Omental fat pad (tissue), 3 donors: ENCODE measurements at regions not wholly inside any gene's neighbourhood (a gene's known extent, or its start where the extent isn't known, plus 50 kb on each side); places are given as distances from the start of the nearest gene placed in this dataset.

Source experiments
- ATAC-seq: fragments of 150-250 bp; one replicate; pipeline ENCODE4 v1.9.1; 2016; ENCODE audit warnings: mild to moderate bottlenecking, moderate library complexity; ENCODE audit not compliant: low FRiP score
- DNase-seq: peaks from one replicate; pipeline ENCODE4 v3.0.0-alpha.2; 2019; ENCODE audit warnings: low spot score
- CTCF ChIP-seq, 3 donors: fragments of 450-650 bp; IDR thresholded peaks; one replicate each; pipeline ENCODE4 v1.5.1; 2016 to 2017; ENCODE audit warnings: antibody characterized with exemption in 3 of 3, mild to moderate bottlenecking in 3 of 3, moderate library complexity in 2 of 3

GRCh38 chr20:57787151-57787989 is 77.6 kb upstream of the PMEPA1 start:
- TF ChIP-seq CTCF (IDR thresholded peaks at IDR 0.05), result no peak
- ATAC-seq (no peak), DNase-seq (no peak)

GRCh38 chr20:57786304-57786932 is 76.6 kb upstream of the PMEPA1 start:
- DNase-seq (no peak), ATAC-seq (no peak)
- TF ChIP-seq CTCF (IDR thresholded peaks at IDR 0.05), result no peak

GRCh38 chr20:57785720-57786119 is 75.9 kb upstream of the PMEPA1 start:
- DNase-seq (no peak), ATAC-seq (no peak)
- no peak for TF ChIP-seq CTCF (IDR thresholded peaks at IDR 0.05)

- ATAC-seq (no peak), DNase-seq (no peak)
- no peak for TF ChIP-seq CTCF (IDR thresholded peaks at IDR 0.05)
These were observed 75.2 kb upstream of the PMEPA1 start for GRCh38 chr20:57785061-57785460.

- TF ChIP-seq CTCF (IDR thresholded peaks at IDR 0.05), result no peak
- no peak for ATAC-seq
- DNase-seq, result no peak
These were observed 74.4 kb upstream of the PMEPA1 start for GRCh38 chr20:57783956-57784837.

- TF ChIP-seq CTCF (IDR thresholded peaks at IDR 0.05), result no peak
- DNase-seq (no peak), ATAC-seq (no peak)
These were observed 73.4 kb upstream of the PMEPA1 start for GRCh38 chr20:57783196-57783595.
